H1 (cell line): ENCODE measurements at regions not wholly inside any gene's neighbourhood (a gene's known extent, or its start where the extent isn't known, plus 50 kb on each side); places are given as distances from the start of the nearest gene placed in this dataset.

Experiments used
- CBX5 ChIP-seq: fragments of 300-800, 300-1000 bp; sonication (generic); IDR thresholded peaks from 2 replicates; pipeline ENCODE4 v1.7.1; 2016; ENCODE audit warnings: antibody characterized with exemption, low read length, low read depth
- POLR2AphosphoS5 ChIP-seq: IDR thresholded peaks from 2 replicates; pipeline ENCODE4 v1.6.1; 2011; ENCODE audit warnings: low read depth, low read length
- YY1 ChIP-seq: IDR thresholded peaks from 2 replicates; pipeline ENCODE4 v1.6.1; 2011; ENCODE audit warnings: low read depth, mild to moderate bottlenecking, low read length
- TF ChIP-seq, protein P1 (sequence below), 3 experiments: IDR thresholded peaks; 1 replicate in 2 of 3; 2 replicates in 1 of 3; pipeline versions ENCODE4 v1.5.1 to v1.6.1; 2011; ENCODE audit warnings: low read length in 3 of 3, mild to moderate bottlenecking in 3 of 3, inconsistent platforms in 2 of 3, low read depth in 1 of 3, moderate library complexity in 1 of 3; ENCODE audit not compliant: insufficient read depth in 1 of 3; ENCODE audit errors: control extremely low read depth in 1 of 3

DNA sequence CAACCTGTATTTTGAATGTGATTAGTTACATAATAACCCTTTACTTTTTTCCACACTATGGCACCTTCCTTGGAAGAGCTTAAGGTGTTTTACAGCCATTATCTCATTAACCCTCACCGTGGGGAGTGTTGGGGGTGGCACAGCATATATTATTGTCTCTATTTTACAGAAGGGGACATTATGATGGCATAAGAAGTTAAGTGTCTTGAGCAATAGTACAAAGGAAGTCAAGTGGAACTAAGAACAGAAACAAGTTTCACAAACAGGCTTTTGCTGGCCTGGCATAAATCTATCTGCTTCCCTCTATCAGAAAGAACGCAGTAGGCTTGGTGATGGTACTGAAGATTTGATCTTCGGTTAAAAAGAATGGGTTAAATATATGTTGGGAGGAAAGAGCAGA is 169.7 kb upstream of the OTX2 start (continued):
- TF ChIP-seq, protein P1, sequence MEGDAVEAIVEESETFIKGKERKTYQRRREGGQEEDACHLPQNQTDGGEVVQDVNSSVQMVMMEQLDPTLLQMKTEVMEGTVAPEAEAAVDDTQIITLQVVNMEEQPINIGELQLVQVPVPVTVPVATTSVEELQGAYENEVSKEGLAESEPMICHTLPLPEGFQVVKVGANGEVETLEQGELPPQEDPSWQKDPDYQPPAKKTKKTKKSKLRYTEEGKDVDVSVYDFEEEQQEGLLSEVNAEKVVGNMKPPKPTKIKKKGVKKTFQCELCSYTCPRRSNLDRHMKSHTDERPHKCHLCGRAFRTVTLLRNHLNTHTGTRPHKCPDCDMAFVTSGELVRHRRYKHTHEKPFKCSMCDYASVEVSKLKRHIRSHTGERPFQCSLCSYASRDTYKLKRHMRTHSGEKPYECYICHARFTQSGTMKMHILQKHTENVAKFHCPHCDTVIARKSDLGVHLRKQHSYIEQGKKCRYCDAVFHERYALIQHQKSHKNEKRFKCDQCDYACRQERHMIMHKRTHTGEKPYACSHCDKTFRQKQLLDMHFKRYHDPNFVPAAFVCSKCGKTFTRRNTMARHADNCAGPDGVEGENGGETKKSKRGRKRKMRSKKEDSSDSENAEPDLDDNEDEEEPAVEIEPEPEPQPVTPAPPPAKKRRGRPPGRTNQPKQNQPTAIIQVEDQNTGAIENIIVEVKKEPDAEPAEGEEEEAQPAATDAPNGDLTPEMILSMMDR (IDR thresholded peaks at IDR 0.05; ENCODE audit: control extremely low read depth in 1 of 3, insufficient read depth in 1 of 3, low read depth in 1 of 3, low read length in 3 of 3): no peak
- TF ChIP-seq CBX5: no peak
- TF ChIP-seq POLR2AphosphoS5: no peak
- TF ChIP-seq YY1: no peak
- TF ChIP-seq, all 59 proteins: peak for 0
